ENCODE measurements at regions not wholly inside any gene's neighbourhood (a gene's known extent, or its start where the extent isn't known, plus 50 kb on each side); places are given as distances from the start of the nearest gene placed in this dataset.
A peak's percentile ranks its signal among the peaks of the same experiment; 100 is the strongest.

- TF ChIP-seq RXRA (IDR thresholded peaks at IDR 0.05) = no peak
- no peak for TF ChIP-seq MAX (IDR thresholded peaks at IDR 0.05)
- TF ChIP-seq FOXA2 (IDR thresholded peaks at IDR 0.05) = no peak
- no peak for TF ChIP-seq REST (IDR thresholded peaks at IDR 0.05)
- no peak for TF ChIP-seq GABPA (IDR thresholded peaks at IDR 0.05 in 1 of 2, conservative IDR thresholded peaks at IDR 0.05 in 1 of 2)
- TF ChIP-seq RAD21 (IDR thresholded peaks at IDR 0.05) = no peak
- TF ChIP-seq HNF4G (IDR thresholded peaks at IDR 0.05) = no peak
- TF ChIP-seq JUND (IDR thresholded peaks at IDR 0.05) = no peak
- TF ChIP-seq SP1 (IDR thresholded peaks at IDR 0.05) = no peak
- no peak for TF ChIP-seq NR2F2 (IDR thresholded peaks at IDR 0.05)
- no peak for TF ChIP-seq EGR1 (IDR thresholded peaks at IDR 0.05; ENCODE audit: low read depth in 2 of 2)
- no peak for TF ChIP-seq CTCF (IDR thresholded peaks at IDR 0.05; ENCODE audit: low read depth, low read length, missing input control)
- TF ChIP-seq FOXA1 (IDR thresholded peaks at IDR 0.05) = no peak
- TF ChIP-seq YY1 (IDR thresholded peaks at IDR 0.05) = no peak
- H3K9ac ChIP-seq (ENCODE audit: low read depth in 1 of 2, low read length in 2 of 2) = no peak overlapping the region
- DNase-seq (ENCODE audit: low spot score) = peak; percentile 13
Observed at GRCh38 chr1:30315185-30315960, 408.0 kb downstream of the MATN1 start.

GRCh38 chr1:30314591-30314990 is 408.8 kb downstream of the MATN1 start:
- Histone ChIP-seq H3K9ac (ENCODE audit: low read depth in 1 of 2, low read length in 2 of 2) (no peak overlapping the region), H3K4me1 (ENCODE audit: control insufficient read depth in 4 of 4, insufficient read depth in 4 of 4, low read length in 3 of 4) (no peaks in the 10 kb centered on the region), H3K36me3 (ENCODE audit: control insufficient read depth in 4 of 4, insufficient read depth in 3 of 4, low read depth in 1 of 4, low read length in 3 of 4) (no peaks in the 10 kb centered on the region), H3K4me3 (ENCODE audit: low read depth in 1 of 3, low read length in 3 of 3) (no peak overlapping the region), H3K27ac (ENCODE audit: low read depth in 1 of 2, low read length in 2 of 2) (no peak overlapping the region), H3K27me3 (ENCODE audit: control insufficient read depth in 4 of 4, insufficient read depth in 4 of 4, low read length in 3 of 4) (peaks cover 0 to 12% (median 0%) of the 10 kb centered on the region in 4 donors), H3K9me3 (ENCODE audit: control insufficient read depth in 4 of 4, low read length in 3 of 4) (peaks cover 0 to 5% (median under 1%) of the 10 kb centered on the region in 4 donors)
- DNase-seq (ENCODE audit: low spot score) = peak; percentile 30
- WGBS = 53% methylated on average over 5 of the region's 5 CpGs
- no peak for TF ChIP-seq EGR1 (IDR thresholded peaks at IDR 0.05; ENCODE audit: low read depth in 2 of 2)
- no peak for TF ChIP-seq RXRA (IDR thresholded peaks at IDR 0.05)
- TF ChIP-seq HNF4G (IDR thresholded peaks at IDR 0.05) = no peak
- TF ChIP-seq CTCF (IDR thresholded peaks at IDR 0.05; ENCODE audit: low read depth, low read length, missing input control) = no peak
- TF ChIP-seq NR2F2 (IDR thresholded peaks at IDR 0.05) = no peak
- TF ChIP-seq SP1 (IDR thresholded peaks at IDR 0.05) = no peak
- TF ChIP-seq MAX (IDR thresholded peaks at IDR 0.05) = no peak
- TF ChIP-seq JUND (IDR thresholded peaks at IDR 0.05) = no peak
- no peak for TF ChIP-seq TAF1 (conservative IDR thresholded peaks at IDR 0.05)
- no peak for TF ChIP-seq GABPA (IDR thresholded peaks at IDR 0.05 in 1 of 2, conservative IDR thresholded peaks at IDR 0.05 in 1 of 2)
- TF ChIP-seq ATF3 (IDR thresholded peaks at IDR 0.05) = no peak
- no peak for TF ChIP-seq YY1 (IDR thresholded peaks at IDR 0.05)
- no peak for TF ChIP-seq REST (IDR thresholded peaks at IDR 0.05)
- TF ChIP-seq FOXA2 (IDR thresholded peaks at IDR 0.05) = no peak
- TF ChIP-seq HNF4A (conservative IDR thresholded peaks at IDR 0.05) = no peak
- TF ChIP-seq FOXA1 (IDR thresholded peaks at IDR 0.05) = no peak
- no peak for TF ChIP-seq RAD21 (IDR thresholded peaks at IDR 0.05)

More at GRCh38 chr1:30315185-30315960, 408.0 kb downstream of the MATN1 start:
- H3K36me3 ChIP-seq (ENCODE audit: control insufficient read depth in 4 of 4, insufficient read depth in 3 of 4, low read depth in 1 of 4, low read length in 3 of 4) = no peaks in the 10 kb centered on the region
- 59% methylated on average over 4 of the region's 4 CpGs for WGBS
- no peak overlapping the region for H3K27ac ChIP-seq (ENCODE audit: low read depth in 1 of 2, low read length in 2 of 2)
- peaks cover 0 to 5% (median under 1%) of the 10 kb centered on the region in 4 donors for H3K9me3 ChIP-seq (ENCODE audit: control insufficient read depth in 4 of 4, low read length in 3 of 4)
- H3K4me3 ChIP-seq (ENCODE audit: low read depth in 1 of 3, low read length in 3 of 3) = no peak overlapping the region
- H3K27me3 ChIP-seq (ENCODE audit: control insufficient read depth in 4 of 4, insufficient read depth in 4 of 4, low read length in 3 of 4) = peaks cover 0 to 15% (median 0%) of the 10 kb centered on the region in 4 donors
- H3K4me1 ChIP-seq (ENCODE audit: control insufficient read depth in 4 of 4, insufficient read depth in 4 of 4, low read length in 3 of 4) = no peaks in the 10 kb centered on the region
